Left cardiac atrium (tissue), 4 donors: ENCODE measurements at regions not wholly inside any gene's neighbourhood (a gene's known extent, or its start where the extent isn't known, plus 50 kb on each side); places are given as distances from the start of the nearest gene placed in this dataset.
"Not testable (repeated sequence)": the region's sequence is repeated elsewhere in the genome, so short reads cannot be mapped to it uniquely, and the experiment has no call there.

ENCODE experiments used
- ATAC-seq, 2 donors: fragments of 200-7000 bp; cut with Tn5 transposase; one replicate each; pipeline ENCODE4 v1.9.1; 2020; ENCODE audit warnings: mild to moderate bottlenecking in 2 of 2, moderate library complexity in 2 of 2
- DNase-seq: peaks from one replicate; pipeline ENCODE4 v3.0.0-alpha.2; 2020
- intact Hi-C, 2 donors: fragments of 100-400 bp; cut with DNase I; formaldehyde crosslinking; loops; one replicate each; pipeline versions ENCODE4 v1.14.1 to v1.15.1; 2022 to 2023
- donor health status: DM: no; HTN: yes; CAD: no.
- donor health status: DM: no; HTN: yes; CAD: no; lungs with severe emphysema.
- donor health status: DM: yes; HTN: yes; CAD: no.
- donor health status: Dilated cardiomyopathy.

GRCh38 chrX:2640436-2641150 is 50.5 kb upstream of the CD99 start:
- DNase-seq (no peak), ATAC-seq (no peak)
- intact Hi-C loops: loop anchor here in 1 of 2 donors (5.0 kb wide), 1 partner anchor 172 kb away; no protein-coding TSS in a partner anchor

- DNase-seq: no peak
- intact Hi-C loops: no loop called here
- ATAC-seq: no peak
Measured at GRCh38 chrX:2638279-2638678, 52.8 kb upstream of the CD99 start.

GRCh38 chrX:2635342-2635741 is 55.8 kb upstream of the CD99 start:
- ATAC-seq (no peak), DNase-seq (no peak)
- intact Hi-C loops: no loop called here

GRCh38 chrX:2632533-2633504 is 58.3 kb upstream of the CD99 start:
- intact Hi-C loops: no loop called here
- no peak for DNase-seq
- no peak for ATAC-seq

GRCh38 chrX:2631743-2632532 is 59.2 kb upstream of the CD99 start:
- no peak for DNase-seq
- no peak for ATAC-seq
- intact Hi-C loops: no loop called here

GRCh38 chrX:2630935-2631742 is 60.0 kb upstream of the CD99 start:
- ATAC-seq, DNase-seq, intact Hi-C loops: not testable (repeated sequence)

- intact Hi-C loops, ATAC-seq, DNase-seq: not testable (repeated sequence)
Measured at GRCh38 chrX:2630008-2630934, 60.8 kb upstream of the CD99 start.

GRCh38 chrX:2629316-2630007 is 61.6 kb upstream of the CD99 start:
- DNase-seq (no peak), ATAC-seq (no peak)
- intact Hi-C loops: no loop called here

GRCh38 chrX:2628751-2629315 is 62.3 kb upstream of the CD99 start:
- intact Hi-C loops: no loop called here
- no peak for DNase-seq
- ATAC-seq: no peak

GRCh38 chrX:2627272-2627867 is 63.7 kb upstream of the CD99 start:
- intact Hi-C loops: no loop called here
- DNase-seq (no peak), ATAC-seq (peak; percentile 38 to 54)

- DNase-seq (no peak), ATAC-seq (no peak)
- intact Hi-C loops: no loop called here
Measured at GRCh38 chrX:2626750-2627149, 64.3 kb upstream of the CD99 start.

- intact Hi-C loops: no loop called here
- DNase-seq: no peak
- ATAC-seq: no peak
Measured at GRCh38 chrX:2620576-2620975, 70.5 kb upstream of the CD99 start.

- intact Hi-C loops: no loop called here
Measured at GRCh38 chrX:2618516-2618915, 72.6 kb upstream of the CD99 start.

GRCh38 chrX:2614911-2615310 is 76.2 kb upstream of the CD99 start:
- ATAC-seq (peak; percentile 79 to 84), DNase-seq (no peak)
- intact Hi-C loops: no loop called here

More at GRCh38 chrX:2618516-2618915, 72.6 kb upstream of the CD99 start:
- ATAC-seq (no peak), DNase-seq (no peak)

GRCh38 chrX:2610246-2611170 is 80.6 kb upstream of the CD99 start:
- intact Hi-C loops: no loop called here
- no peak for ATAC-seq
- no peak for DNase-seq
